ENCODE measurements at regions not wholly inside any gene's neighbourhood (a gene's known extent, or its start where the extent isn't known, plus 50 kb on each side); places are given as distances from the start of the nearest gene placed in this dataset.

- TF ChIP-seq ZNF441 (CRISPR knock-in tag; IDR thresholded peaks at IDR 0.05; ENCODE audit: borderline replicate concordance): no peak
- no peak for TF ChIP-seq ATF5 (CRISPR knock-in tag; IDR thresholded peaks at IDR 0.05; ENCODE audit: low read depth)
- TF ChIP-seq BCL6 (CRISPR knock-in tag; IDR thresholded peaks at IDR 0.05): no peak
Measured at GRCh38 chr11:13850231-13851005, 112.1 kb upstream of the SPON1 start.
